ENCODE measurements at regions not wholly inside any gene's neighbourhood (a gene's known extent, or its start where the extent isn't known, plus 50 kb on each side); places are given as distances from the start of the nearest gene placed in this dataset.

DNA sequence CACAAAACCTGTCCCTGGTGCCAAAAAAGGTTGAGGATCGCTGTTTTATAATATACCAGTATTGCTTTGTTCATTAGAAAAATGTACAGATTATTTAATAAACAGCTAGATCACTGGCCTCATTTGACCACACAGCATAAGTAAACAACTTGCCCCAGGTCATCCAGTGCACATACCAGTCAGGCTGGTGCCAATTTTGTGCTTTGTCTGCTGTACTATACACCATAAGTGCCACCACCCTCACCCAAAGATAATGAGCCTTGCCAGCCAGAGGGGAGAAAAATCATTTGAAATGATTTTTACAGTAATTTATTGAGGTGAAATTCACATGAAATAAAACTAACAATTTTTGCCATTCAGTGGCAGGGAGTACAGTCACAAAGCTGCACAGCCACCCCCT is 202.2 kb upstream of the TWIST2 start:
- ATAC-seq = peak in 1 of 4 donors; percentile 42

DNA sequence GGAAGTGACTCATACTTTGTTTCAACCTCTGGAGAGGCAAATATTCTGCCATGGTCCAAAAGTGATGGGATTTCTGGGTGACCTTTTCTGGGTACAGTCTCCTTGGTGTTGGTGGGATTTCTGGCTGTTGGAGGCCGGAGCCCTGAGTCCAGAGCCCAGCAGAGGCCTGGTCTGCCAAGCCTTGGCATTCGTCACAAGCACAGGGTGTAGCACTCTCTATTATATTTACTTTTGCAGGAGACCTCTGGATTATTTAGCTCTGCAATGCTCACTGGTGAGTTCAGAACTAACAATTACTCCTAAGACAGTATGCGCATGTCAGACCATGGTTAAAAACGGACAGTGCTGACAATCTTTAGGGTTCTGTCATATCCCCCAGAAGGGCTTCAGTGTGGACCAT is 201.6 kb upstream of the TWIST2 start:
- H3K36me3 ChIP-seq = no peaks in the 10 kb centered on the region
- no peaks in the 10 kb centered on the region for H3K27me3 ChIP-seq
- H3K4me3 ChIP-seq = no peak overlapping the region
- H3K4me1 ChIP-seq = no peaks in the 10 kb centered on the region
- no peak overlapping the region for H3K27ac ChIP-seq
- ATAC-seq = no peak
- H3K9me3 ChIP-seq = no peaks in the 10 kb centered on the region
- intact Hi-C loops (cut with DNase I) = no loop called here
- 87% methylated on average over 4 of the region's 4 CpGs for WGBS (ENCODE audit: insufficient coverage, low coverage, low lambda C conversion rate, missing lambda C conversion rate)
- TF ChIP-seq, protein P1, sequence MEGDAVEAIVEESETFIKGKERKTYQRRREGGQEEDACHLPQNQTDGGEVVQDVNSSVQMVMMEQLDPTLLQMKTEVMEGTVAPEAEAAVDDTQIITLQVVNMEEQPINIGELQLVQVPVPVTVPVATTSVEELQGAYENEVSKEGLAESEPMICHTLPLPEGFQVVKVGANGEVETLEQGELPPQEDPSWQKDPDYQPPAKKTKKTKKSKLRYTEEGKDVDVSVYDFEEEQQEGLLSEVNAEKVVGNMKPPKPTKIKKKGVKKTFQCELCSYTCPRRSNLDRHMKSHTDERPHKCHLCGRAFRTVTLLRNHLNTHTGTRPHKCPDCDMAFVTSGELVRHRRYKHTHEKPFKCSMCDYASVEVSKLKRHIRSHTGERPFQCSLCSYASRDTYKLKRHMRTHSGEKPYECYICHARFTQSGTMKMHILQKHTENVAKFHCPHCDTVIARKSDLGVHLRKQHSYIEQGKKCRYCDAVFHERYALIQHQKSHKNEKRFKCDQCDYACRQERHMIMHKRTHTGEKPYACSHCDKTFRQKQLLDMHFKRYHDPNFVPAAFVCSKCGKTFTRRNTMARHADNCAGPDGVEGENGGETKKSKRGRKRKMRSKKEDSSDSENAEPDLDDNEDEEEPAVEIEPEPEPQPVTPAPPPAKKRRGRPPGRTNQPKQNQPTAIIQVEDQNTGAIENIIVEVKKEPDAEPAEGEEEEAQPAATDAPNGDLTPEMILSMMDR (IDR thresholded peaks at IDR 0.05) = no peak
- no peak for TF ChIP-seq POLR2A (IDR thresholded peaks at IDR 0.05)
- no peak for DNase-seq

More for the DNA sequence above, 202.2 kb upstream of the TWIST2 start:
- Histone ChIP-seq H3K27ac (no peak overlapping the region), H3K4me1 (no peaks in the 10 kb centered on the region), H3K36me3 (no peaks in the 10 kb centered on the region), H3K9me3 (no peaks in the 10 kb centered on the region), H3K27me3 (no peaks in the 10 kb centered on the region), H3K4me3 (no peak overlapping the region)
- WGBS (ENCODE audit: insufficient coverage, low coverage, low lambda C conversion rate, missing lambda C conversion rate) = 56% methylated on average over 1 of the region's 1 CpG
- TF ChIP-seq POLR2A (IDR thresholded peaks at IDR 0.05) = no peak
- TF ChIP-seq, protein P1 (IDR thresholded peaks at IDR 0.05) = no peak
- no peak for DNase-seq
- intact Hi-C loops (cut with DNase I) = no loop called here

DNA sequence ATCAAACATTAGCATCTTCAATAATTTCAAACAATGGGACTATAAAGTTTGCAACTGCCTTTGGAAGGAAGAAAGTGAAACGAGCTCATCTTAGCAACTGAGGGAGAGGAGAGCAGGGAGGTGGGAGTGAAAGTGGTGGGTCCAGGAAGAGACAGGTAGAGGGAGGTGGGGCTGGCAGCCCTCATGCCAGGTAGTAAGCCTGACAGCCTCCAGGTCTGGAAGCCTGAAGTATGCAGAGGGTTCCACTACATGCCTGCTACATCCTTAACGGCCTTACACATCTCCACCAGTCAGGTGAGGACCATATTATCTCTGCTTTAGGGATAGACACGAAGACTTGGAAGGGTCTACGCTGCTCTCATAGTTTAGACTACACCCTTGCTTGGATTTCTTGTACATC is 201.1 kb upstream of the TWIST2 start:
- TF ChIP-seq, protein P1 (IDR thresholded peaks at IDR 0.05) = no peak
- no peak for TF ChIP-seq POLR2A (IDR thresholded peaks at IDR 0.05)
- no peak for ATAC-seq

DNA sequence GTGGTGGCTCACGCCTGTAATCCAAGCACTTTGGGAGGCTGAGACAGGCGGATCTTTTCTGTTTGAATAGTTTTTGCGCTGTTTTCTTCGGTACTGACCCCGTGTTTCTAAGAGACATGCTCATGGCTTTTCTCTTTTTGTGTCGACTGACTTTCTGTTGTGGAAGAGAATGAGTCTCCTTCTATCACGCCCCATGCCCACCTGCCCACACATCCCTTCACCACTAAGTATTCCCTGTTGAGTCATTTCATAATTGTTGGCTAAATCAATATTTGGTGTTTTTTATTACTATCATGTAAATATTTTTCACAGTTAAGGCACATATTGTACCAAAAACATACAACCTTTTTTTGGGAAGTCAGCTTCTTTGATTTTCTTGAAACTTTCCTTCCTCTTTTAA is 198.8 kb upstream of the TWIST2 start:
- 81% methylated on average over 7 of the region's 7 CpGs for WGBS (ENCODE audit: insufficient coverage, low coverage, low lambda C conversion rate, missing lambda C conversion rate)
- ATAC-seq (no peak), DNase-seq (no peak)
- no peaks in the 10 kb centered on the region for H3K4me1 ChIP-seq
- no peak for TF ChIP-seq POLR2A (IDR thresholded peaks at IDR 0.05)
- TF ChIP-seq, protein P1 (IDR thresholded peaks at IDR 0.05) = no peak
- intact Hi-C loops (cut with DNase I) = no loop called here
- no peak overlapping the region for H3K4me3 ChIP-seq
- no peaks in the 10 kb centered on the region for H3K36me3 ChIP-seq
- H3K27me3 ChIP-seq = no peaks in the 10 kb centered on the region
- no peaks in the 10 kb centered on the region for H3K9me3 ChIP-seq
- no peak overlapping the region for H3K27ac ChIP-seq

More for the DNA sequence above, 201.1 kb upstream of the TWIST2 start:
- Histone ChIP-seq H3K27ac (no peak overlapping the region), H3K27me3 (no peaks in the 10 kb centered on the region), H3K36me3 (no peaks in the 10 kb centered on the region), H3K4me3 (no peak overlapping the region), H3K9me3 (no peaks in the 10 kb centered on the region), H3K4me1 (no peaks in the 10 kb centered on the region)
- WGBS (ENCODE audit: insufficient coverage, low coverage, low lambda C conversion rate, missing lambda C conversion rate) = 53% methylated on average over 3 of the region's 4 CpGs
- DNase-seq = no peak
- intact Hi-C loops (cut with DNase I) = no loop called here

DNA sequence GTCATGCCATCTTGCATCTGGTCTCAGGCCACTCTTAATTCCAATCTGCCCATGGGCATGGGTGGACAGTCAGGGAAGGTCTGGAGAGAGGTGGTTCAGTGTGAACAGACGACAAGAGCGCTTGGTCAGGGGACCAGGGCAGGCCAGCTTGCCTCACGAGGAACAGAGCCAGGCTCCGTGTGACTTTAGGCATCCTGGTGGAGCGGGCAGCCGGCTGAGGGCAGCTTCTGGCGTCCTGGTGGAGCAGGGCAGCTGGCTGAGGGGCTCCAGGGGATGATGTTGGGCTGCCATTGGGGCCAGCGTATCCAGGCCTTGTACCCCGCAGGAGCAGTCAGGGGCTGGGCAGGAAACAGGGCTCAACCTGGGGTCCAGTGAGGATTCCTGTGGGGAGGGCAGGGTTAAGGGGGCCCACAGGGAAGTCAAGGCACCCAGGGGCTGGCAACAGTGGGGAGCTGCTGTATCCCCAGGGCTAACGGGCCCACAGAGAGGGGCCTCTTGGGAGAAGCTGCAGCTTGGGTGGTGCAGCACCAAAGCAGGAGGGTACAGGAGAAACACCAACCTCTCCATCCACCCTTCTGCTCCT is 197.9 kb upstream of the TWIST2 start:
- Histone ChIP-seq H3K4me1 (no peaks in the 10 kb centered on the region), H3K27ac (no peak overlapping the region), H3K4me3 (no peak overlapping the region), H3K36me3 (no peaks in the 10 kb centered on the region), H3K27me3 (no peaks in the 10 kb centered on the region), H3K9me3 (no peaks in the 10 kb centered on the region)
- WGBS (ENCODE audit: insufficient coverage, low coverage, low lambda C conversion rate, missing lambda C conversion rate) = 100% methylated on average over 1 of the region's 10 CpGs
- no peak for TF ChIP-seq POLR2A (IDR thresholded peaks at IDR 0.05)
- TF ChIP-seq, protein P1 (IDR thresholded peaks at IDR 0.05) = no peak
- ATAC-seq (no peak), DNase-seq (no peak)
- intact Hi-C loops (cut with DNase I) = no loop called here
